ENCODE measurements at regions not wholly inside any gene's neighbourhood (a gene's known extent, or its start where the extent isn't known, plus 50 kb on each side); places are given as distances from the start of the nearest gene placed in this dataset.
"Not testable (repeated sequence)": the region's sequence is repeated elsewhere in the genome, so short reads cannot be mapped to it uniquely, and the experiment has no call there.

GRCh38 chr12:105523164-105524057 lies 192.9 kb downstream of the C12orf75 start:
- Mint-ChIP-seq H3K36me3 (ENCODE audit: low read depth) (peaks cover 3% of the 10 kb centered on the region), H3K9me3 (peaks cover 21% of the 10 kb centered on the region), H3K27me3 (ENCODE audit: insufficient read depth) (peaks cover 6% of the 10 kb centered on the region), H3K27ac (no peak overlapping the region), H3K4me1 (peaks cover 8% of the 10 kb centered on the region), H3K4me3 (no peak overlapping the region)
- Histone ChIP-seq H3K27ac (ENCODE audit: low read depth, low read length) (no peak overlapping the region), H3K9me3 (ENCODE audit: control insufficient read depth, low read length) (peaks cover 11% of the 10 kb centered on the region), H3K36me3 (ENCODE audit: control insufficient read depth, insufficient read depth, low read length) (no peaks in the 10 kb centered on the region), H3K9ac (ENCODE audit: extremely low read depth, low read length, poor library complexity, severe bottlenecking) (no peak overlapping the region), H3K27me3 (ENCODE audit: control insufficient read depth, insufficient read depth, low read length, poor library complexity, severe bottlenecking) (no peaks in the 10 kb centered on the region), H3K4me1 (ENCODE audit: control insufficient read depth, insufficient read depth, low read length) (peaks cover 5% of the 10 kb centered on the region), H3K4me3 (ENCODE audit: low read length) (no peak overlapping the region)
- no peak for TF ChIP-seq CTCF (conservative IDR thresholded peaks at IDR 0.05)
- 70 to 78% methylated on average over 11 to 16 of the region's 16 CpGs for WGBS, 2 experiments (ENCODE audit: insufficient coverage in 1 of 2, insufficient read length in 1 of 2)
- no peak for DNase-seq

GRCh38 chr12:105524961-105525360 lies 194.5 kb downstream of the C12orf75 start:
- no peak overlapping the region for H3K9ac ChIP-seq (ENCODE audit: extremely low read depth, low read length, poor library complexity, severe bottlenecking)
- no peak for DNase-seq
- H3K4me3 Mint-ChIP-seq = no peak overlapping the region
- H3K4me1 ChIP-seq (ENCODE audit: control insufficient read depth, insufficient read depth, low read length) = peaks cover 5% of the 10 kb centered on the region
- H3K27ac ChIP-seq (ENCODE audit: low read depth, low read length) = no peak overlapping the region
- H3K27me3 Mint-ChIP-seq (ENCODE audit: insufficient read depth) = peaks cover 6% of the 10 kb centered on the region
- no peak for TF ChIP-seq CTCF (conservative IDR thresholded peaks at IDR 0.05)
- H3K4me3 ChIP-seq (ENCODE audit: low read length) = no peak overlapping the region
- H3K36me3 ChIP-seq (ENCODE audit: control insufficient read depth, insufficient read depth, low read length) = no peaks in the 10 kb centered on the region
- H3K9me3 ChIP-seq (ENCODE audit: control insufficient read depth, low read length) = peaks cover 3% of the 10 kb centered on the region
- 73% methylated on average over 2 of the region's 2 CpGs; no CpG with 5 or more reads in 1 of the 2 experiments for WGBS, 2 experiments (ENCODE audit: insufficient coverage in 1 of 2, insufficient read length in 1 of 2)
- peaks cover 3% of the 10 kb centered on the region for H3K36me3 Mint-ChIP-seq (ENCODE audit: low read depth)
- H3K4me1 Mint-ChIP-seq = peaks cover 8% of the 10 kb centered on the region
- no peaks in the 10 kb centered on the region for H3K27me3 ChIP-seq (ENCODE audit: control insufficient read depth, insufficient read depth, low read length, poor library complexity, severe bottlenecking)
- H3K27ac Mint-ChIP-seq = no peak overlapping the region
- peaks cover 10% of the 10 kb centered on the region for H3K9me3 Mint-ChIP-seq

GRCh38 chr12:105534068-105534467 lies 203.6 kb downstream of the C12orf75 start:
- 89 to 100% methylated on average over 2 to 4 of the region's 4 CpGs for WGBS, 2 experiments (ENCODE audit: insufficient coverage in 1 of 2, insufficient read length in 1 of 2)
- H3K9me3 ChIP-seq (ENCODE audit: control insufficient read depth, low read length) = peaks cover 35% of the 10 kb centered on the region
- H3K27me3 Mint-ChIP-seq (ENCODE audit: insufficient read depth) = peaks cover 4% of the 10 kb centered on the region
- no peak overlapping the region for H3K9ac ChIP-seq (ENCODE audit: extremely low read depth, low read length, poor library complexity, severe bottlenecking)
- no peak overlapping the region for H3K27ac Mint-ChIP-seq
- DNase-seq = no peak
- H3K36me3 ChIP-seq (ENCODE audit: control insufficient read depth, insufficient read depth, low read length) = no peaks in the 10 kb centered on the region
- H3K4me3 Mint-ChIP-seq = no peak overlapping the region
- no peak for TF ChIP-seq CTCF (conservative IDR thresholded peaks at IDR 0.05)
- no peaks in the 10 kb centered on the region for H3K4me1 Mint-ChIP-seq
- H3K27ac ChIP-seq (ENCODE audit: low read depth, low read length) = no peak overlapping the region
- H3K4me3 ChIP-seq (ENCODE audit: low read length) = peak overlapping the region; percentile 19
- peaks cover 11% of the 10 kb centered on the region for H3K36me3 Mint-ChIP-seq (ENCODE audit: low read depth)
- no peaks in the 10 kb centered on the region for H3K27me3 ChIP-seq (ENCODE audit: control insufficient read depth, insufficient read depth, low read length, poor library complexity, severe bottlenecking)
- H3K9me3 Mint-ChIP-seq = peaks cover 46% of the 10 kb centered on the region
- no peaks in the 10 kb centered on the region for H3K4me1 ChIP-seq (ENCODE audit: control insufficient read depth, insufficient read depth, low read length)

DNA sequence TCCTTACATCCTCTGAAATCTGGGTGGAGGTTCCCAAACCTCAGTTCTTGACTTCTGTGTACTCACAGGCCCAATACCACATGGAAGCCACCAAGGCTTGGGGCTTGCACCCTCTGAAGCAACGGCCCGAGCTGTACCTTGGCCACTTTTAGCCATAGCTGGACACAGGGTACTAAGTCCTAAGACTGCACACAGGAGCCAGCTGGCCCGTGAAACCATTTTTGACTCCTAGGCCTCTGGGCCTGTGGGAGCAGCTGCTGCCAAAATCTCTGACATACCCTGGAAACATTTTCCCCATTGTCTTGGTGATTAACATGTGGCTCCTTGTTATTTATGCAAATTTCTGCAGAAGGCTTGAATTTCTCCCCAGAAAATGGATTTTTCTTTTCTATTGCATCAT lies 204.5 kb downstream of the C12orf75 start:
- H3K4me1 Mint-ChIP-seq; H3K27me3 Mint-ChIP-seq (ENCODE audit: insufficient read depth); H3K4me3 Mint-ChIP-seq; H3K27ac ChIP-seq (ENCODE audit: low read depth, low read length); H3K4me1 ChIP-seq (ENCODE audit: control insufficient read depth, insufficient read depth, low read length); H3K36me3 ChIP-seq (ENCODE audit: control insufficient read depth, insufficient read depth, low read length); H3K27me3 ChIP-seq (ENCODE audit: control insufficient read depth, insufficient read depth, low read length, poor library complexity, severe bottlenecking); DNase-seq; H3K27ac Mint-ChIP-seq; H3K9ac ChIP-seq (ENCODE audit: extremely low read depth, low read length, poor library complexity, severe bottlenecking): not testable (repeated sequence)
- Mint-ChIP-seq H3K36me3 (ENCODE audit: low read depth) (peaks cover 11% of the 10 kb centered on the region), H3K9me3 (peaks cover 46% of the 10 kb centered on the region)
- 93 to 95% methylated on average over 3 of the region's 3 CpGs for WGBS, 2 experiments (ENCODE audit: insufficient coverage in 1 of 2, insufficient read length in 1 of 2)
- peaks cover 35% of the 10 kb centered on the region for H3K9me3 ChIP-seq (ENCODE audit: control insufficient read depth, low read length)
- H3K4me3 ChIP-seq (ENCODE audit: low read length) = peak overlapping the region; percentile 19

Measured in endodermal cell (in vitro differentiated cells).